B cell (primary cell): ENCODE measurements at regions not wholly inside any gene's neighbourhood (a gene's known extent, or its start where the extent isn't known, plus 50 kb on each side); places are given as distances from the start of the nearest gene placed in this dataset.
"Not testable (repeated sequence)": the region's sequence is repeated elsewhere in the genome, so short reads cannot be mapped to it uniquely, and the experiment has no call there.

ENCODE experiments used
- ATAC-seq: fragments of 200-7000 bp; cut with Tn5 transposase; one replicate; pipeline ENCODE4 v1.10.0; 2021; ENCODE audit warnings: low read depth, mild to moderate bottlenecking, moderate number of reproducible peaks, moderate library complexity
- CTCF ChIA-PET: fragments of 350-600 bp; sonication (Branson Sonifier 250); formaldehyde crosslinking; loops from one replicate; lab custom pipeline; 2021; ENCODE audit warnings: antibody characterized with exemption, inconsistent platforms; lab: Charles Lee
- POLR2A ChIA-PET: fragments of 350-600 bp; sonication (Branson Sonifier 250); formaldehyde crosslinking; loops from one replicate; lab custom pipeline; 2021; ENCODE audit warnings: antibody characterized with exemption; lab: Charles Lee
- DNase-seq: peaks from one replicate; pipeline ENCODE4 v3.0.0; 2013
- H2AFZ ChIP-seq: 2 replicates; pipeline ENCODE4 v1.6.1; 2012; ENCODE audit warnings: mild to moderate bottlenecking, low read depth, low read length; ENCODE audit not compliant: insufficient read depth, poor library complexity, severe bottlenecking
- H3K27ac ChIP-seq, 2 donors: 1 replicate in 1 of 2; 2 replicates in 1 of 2; pipeline ENCODE4 v1.5.1; 2012 to 2013; ENCODE audit warnings: low read length in 2 of 2, mild to moderate bottlenecking in 2 of 2, moderate library complexity in 1 of 2
- H3K27me3 ChIP-seq, 4 experiments: fragments of 200-600 bp in 1 of 4; sonication (generic) in 1 of 4; replicated peaks in 1 of 4; 1 replicate in 2 of 4; 2 replicates in 2 of 4; pipeline versions ENCODE4 v1.6.1 to v1.7.0; 2013 to 2016; ENCODE audit warnings: low read length in 3 of 4, mild to moderate bottlenecking in 2 of 4, mixed read lengths in 1 of 4, moderate library complexity in 1 of 4; ENCODE audit not compliant: insufficient read depth in 4 of 4, control insufficient read depth in 3 of 4; ENCODE audit errors: control extremely low read depth in 1 of 4
- H3K36me3 ChIP-seq, 2 experiments: replicated peaks in 1 of 2; 1 replicate in 1 of 2; 2 replicates in 1 of 2; pipeline versions ENCODE4 v1.6.1 to v1.7.1; 2013; ENCODE audit warnings: low read length in 1 of 2; ENCODE audit not compliant: insufficient read depth in 2 of 2, control insufficient read depth in 1 of 2; ENCODE audit errors: control extremely low read depth in 1 of 2, extremely low read depth in 1 of 2
- H3K4me1 ChIP-seq, 2 donors: fragments of 200-600 bp in 1 of 2; sonication (generic) in 1 of 2; 1 replicate in 1 of 2; 2 replicates in 1 of 2; pipeline versions ENCODE4 v1.5.1 to v1.6.1; 2013 to 2017; ENCODE audit warnings: low read length in 2 of 2; ENCODE audit not compliant: control insufficient read depth in 2 of 2, insufficient read depth in 2 of 2
- H3K4me2 ChIP-seq: replicated peaks from 2 replicates; pipeline ENCODE3; 2012; ENCODE audit warnings: mild to moderate bottlenecking, low read depth, low read length; ENCODE audit not compliant: poor library complexity, severe bottlenecking
- H3K4me3 ChIP-seq, 5 experiments: fragments of 200-600 bp in 1 of 5; sonication (generic) in 1 of 5; 1 replicate in 3 of 5; 2 replicates in 2 of 5; pipeline versions ENCODE4 v1.5.1 to v1.7.0; 2011 to 2016; ENCODE audit warnings: low read length in 4 of 5, mild to moderate bottlenecking in 4 of 5, low read depth in 2 of 5, control low read depth in 1 of 5, moderate library complexity in 1 of 5; ENCODE audit not compliant: insufficient read depth in 1 of 5; ENCODE audit errors: control extremely low read depth in 1 of 5, extremely low read depth in 1 of 5
- H3K79me2 ChIP-seq: fragments of 200-600 bp; sonication (generic); one replicate; pipeline ENCODE4 v1.6.0; 2016; ENCODE audit warnings: low read length; ENCODE audit not compliant: control insufficient read depth, insufficient read depth
- H3K9ac ChIP-seq: fragments of 200-600 bp; sonication (generic); 2 replicates; pipeline ENCODE4 v1.6.1; 2017; ENCODE audit warnings: mild to moderate bottlenecking, low read length, moderate library complexity
- H3K9me3 ChIP-seq, 3 donors: one replicate each; pipeline versions ENCODE4 v1.6.1 to v1.7.1; 2013; ENCODE audit warnings: low read length in 2 of 3; ENCODE audit not compliant: control insufficient read depth in 2 of 3, insufficient read depth in 1 of 3; ENCODE audit errors: control extremely low read depth in 1 of 3
- H4K20me1 ChIP-seq: 2 replicates; pipeline ENCODE4 v1.6.0; 2012; ENCODE audit warnings: mild to moderate bottlenecking, low read length; ENCODE audit not compliant: insufficient read depth, control insufficient read depth, poor library complexity, severe bottlenecking
- H3K27ac Mint-ChIP-seq: one replicate; pipeline ENCODE4 v1.8.0; 2021; ENCODE audit warnings: mixed read lengths
- H3K27me3 Mint-ChIP-seq: one replicate; pipeline ENCODE4 v1.8.0; 2021; ENCODE audit warnings: mixed read lengths
- H3K4me1 Mint-ChIP-seq: one replicate; pipeline ENCODE4 v1.8.0; 2021; ENCODE audit warnings: mixed read lengths
- H3K4me3 Mint-ChIP-seq: one replicate; pipeline ENCODE4 v1.8.0; 2021; ENCODE audit warnings: mixed read lengths
- H3K9me3 Mint-ChIP-seq: one replicate; pipeline ENCODE4 v1.8.0; 2022; ENCODE audit warnings: mixed read lengths; ENCODE audit not compliant: insufficient read depth
- WGBS: methylation state at CpG from one replicate; pipeline ENCODE4 v1.1.5; 2013; ENCODE audit warnings: missing lambda C conversion rate; ENCODE audit not compliant: insufficient coverage; 5-methylcytosine and 5-hydroxymethylcytosine counted together
- intact Hi-C: fragments of 100-400 bp; cut with micrococcal nuclease; formaldehyde crosslinking; loops from one replicate; pipeline ENCODE4 v1.10.0; 2022

GRCh38 chr9:41251973-41252372 is 62.9 kb upstream of the ZNG1F start:
- intact Hi-C loops, H3K9me3 Mint-ChIP-seq, CTCF ChIA-PET, H3K27ac Mint-ChIP-seq, H3K4me2 ChIP-seq, H2AFZ ChIP-seq, ATAC-seq, H3K4me1 ChIP-seq, H3K36me3 ChIP-seq, H3K27me3 Mint-ChIP-seq, H3K79me2 ChIP-seq, H3K27ac ChIP-seq, DNase-seq, H3K4me1 Mint-ChIP-seq, H3K4me3 Mint-ChIP-seq, H4K20me1 ChIP-seq, H3K9ac ChIP-seq, H3K4me3 ChIP-seq, POLR2A ChIA-PET, H3K9me3 ChIP-seq, H3K27me3 ChIP-seq: not testable (repeated sequence)

GRCh38 chr9:41251101-41251500 is 62.0 kb upstream of the ZNG1F start:
- H3K27me3 ChIP-seq, H3K36me3 ChIP-seq, CTCF ChIA-PET, H2AFZ ChIP-seq, H3K27me3 Mint-ChIP-seq, H3K9me3 ChIP-seq, H4K20me1 ChIP-seq, intact Hi-C loops, ATAC-seq, H3K27ac Mint-ChIP-seq, H3K4me2 ChIP-seq, POLR2A ChIA-PET, DNase-seq, H3K27ac ChIP-seq, H3K4me1 ChIP-seq, H3K79me2 ChIP-seq, H3K4me1 Mint-ChIP-seq, H3K4me3 ChIP-seq, H3K9ac ChIP-seq, H3K9me3 Mint-ChIP-seq, H3K4me3 Mint-ChIP-seq: not testable (repeated sequence)
- WGBS: no CpG with 5 or more reads among the region's 3 CpGs

DNA sequence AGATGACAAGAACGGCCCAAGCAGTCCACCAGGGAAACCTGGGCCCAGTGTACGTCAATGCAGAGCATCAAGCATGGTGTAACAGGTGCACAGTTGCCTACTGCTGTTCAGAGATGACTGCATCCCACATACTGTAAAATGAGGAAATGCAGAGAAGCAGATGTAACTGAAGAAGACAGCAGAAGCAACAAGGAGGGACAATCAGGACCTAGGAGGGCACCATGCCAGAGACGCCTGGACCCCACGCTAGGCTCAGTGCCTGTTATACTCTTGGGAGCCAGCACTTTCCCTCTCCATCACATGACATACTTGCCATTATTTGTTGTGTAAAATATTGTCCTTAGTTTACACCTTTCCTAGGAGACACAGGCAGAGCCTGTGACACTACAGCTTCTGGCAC is 57.6 kb upstream of the ZNG1F start:
- H3K4me3 Mint-ChIP-seq, H3K4me1 Mint-ChIP-seq, H3K4me1 ChIP-seq, POLR2A ChIA-PET, ATAC-seq, H3K36me3 ChIP-seq, H3K27me3 Mint-ChIP-seq, H2AFZ ChIP-seq, H3K27ac Mint-ChIP-seq, H4K20me1 ChIP-seq, CTCF ChIA-PET, intact Hi-C loops, H3K4me3 ChIP-seq, H3K79me2 ChIP-seq, H3K4me2 ChIP-seq, H3K9me3 Mint-ChIP-seq, H3K27me3 ChIP-seq, H3K27ac ChIP-seq, DNase-seq, H3K9me3 ChIP-seq, H3K9ac ChIP-seq: not testable (repeated sequence)
- WGBS: no CpG with 5 or more reads among the region's 4 CpGs
